ENCODE measurements at regions not wholly inside any gene's neighbourhood (a gene's known extent, or its start where the extent isn't known, plus 50 kb on each side); places are given as distances from the start of the nearest gene placed in this dataset.

GRCh38 chrX:16429406-16429805 is 220.6 kb upstream of the S100G start:
- TF ChIP-seq CTCF (IDR thresholded peaks at IDR 0.05) (no peak), POLR2A (IDR thresholded peaks at IDR 0.05) (no peak), POLR2AphosphoS5 (IDR thresholded peaks at IDR 0.05) (no peak)
